GM23338 (cell line): ENCODE measurements at regions not wholly inside any gene's neighbourhood (a gene's known extent, or its start where the extent isn't known, plus 50 kb on each side); places are given as distances from the start of the nearest gene placed in this dataset.

Experiments used
- ATAC-seq: fragments of 200-7000 bp; cut with Tn5 transposase; 3 replicates; pipeline ENCODE4 v1.9.1; 2020
- DNase-seq: peaks from one replicate; pipeline ENCODE4 v3.0.0-alpha.2; 2015; ENCODE audit warnings: low spot score
- H2AFZ ChIP-seq: fragments of 200-600 bp; sonication (generic); 2 replicates; pipeline ENCODE4 v1.8.0; 2016; ENCODE audit warnings: antibody characterized with exemption, mild to moderate bottlenecking, moderate library complexity
- H3F3A ChIP-seq: fragments of 200-600 bp; sonication (generic); replicated peaks from 2 replicates; pipeline ENCODE4 v1.8.0; 2017; ENCODE audit warnings: antibody characterized with exemption, mixed run types, low read depth
- H3K27ac ChIP-seq: fragments of 200-600 bp; sonication (generic); 2 replicates; pipeline ENCODE4 v1.6.1; 2016; ENCODE audit warnings: low read depth
- H3K27me3 ChIP-seq: fragments of 200-600 bp; sonication (generic); 2 replicates; pipeline ENCODE4 v1.8.0; 2016; ENCODE audit warnings: mild to moderate bottlenecking, mixed run types, moderate library complexity; ENCODE audit not compliant: insufficient read depth
- H3K36me3 ChIP-seq: fragments of 200-600 bp; sonication (generic); 2 replicates; pipeline ENCODE4 v1.8.0; 2016; ENCODE audit warnings: mild to moderate bottlenecking; ENCODE audit not compliant: insufficient read depth
- H3K4me1 ChIP-seq: fragments of 200-600 bp; sonication (generic); 2 replicates; pipeline ENCODE4 v1.8.0; 2016; ENCODE audit warnings: mild to moderate bottlenecking, moderate library complexity; ENCODE audit not compliant: insufficient read depth
- H3K4me2 ChIP-seq: fragments of 200-600 bp; sonication (generic); 2 replicates; pipeline ENCODE4 v1.7.1; 2017; ENCODE audit warnings: mixed run types
- H3K4me3 ChIP-seq: fragments of 200-600 bp; sonication (generic); 2 replicates; pipeline ENCODE4 v1.6.1; 2016; ENCODE audit warnings: mixed run types
- H3K79me2 ChIP-seq: fragments of 200-600 bp; sonication (generic); replicated peaks from 2 replicates; pipeline ENCODE4 v1.8.0; 2017; ENCODE audit warnings: mild to moderate bottlenecking; ENCODE audit not compliant: insufficient read depth
- H3K9me2 ChIP-seq: fragments of 200-600 bp; sonication (generic); 2 replicates; pipeline ENCODE4 v1.8.0; 2017; ENCODE audit not compliant: insufficient read depth
- H4K20me1 ChIP-seq: fragments of 200-600 bp; sonication (generic); replicated peaks from 2 replicates; pipeline ENCODE4 v1.8.0; 2017; ENCODE audit warnings: mild to moderate bottlenecking; ENCODE audit not compliant: insufficient read depth
- H3K27ac Mint-ChIP-seq: 2 replicates; pipeline ENCODE4 v1.8.0; 2020; ENCODE audit warnings: inconsistent platforms, mild to moderate bottlenecking, moderate library complexity, mixed read lengths
- H3K27me3 Mint-ChIP-seq: 3 replicates; pipeline ENCODE4 v1.8.0; 2022; ENCODE audit warnings: low read depth, mild to moderate bottlenecking, moderate library complexity, mixed read lengths, inconsistent platforms; ENCODE audit not compliant: insufficient read depth, poor library complexity
- H3K36me3 Mint-ChIP-seq: 3 replicates; pipeline ENCODE4 v1.8.0; 2021; ENCODE audit warnings: low read depth, mild to moderate bottlenecking, inconsistent platforms, moderate library complexity, mixed read lengths
- H3K4me1 Mint-ChIP-seq: 3 replicates; pipeline ENCODE4 v1.8.0; 2020; ENCODE audit warnings: mild to moderate bottlenecking, inconsistent platforms, mixed read lengths
- H3K4me3 Mint-ChIP-seq: 3 replicates; pipeline ENCODE4 v1.8.0; 2021; ENCODE audit warnings: moderate library complexity, mild to moderate bottlenecking, inconsistent platforms, mixed read lengths
- H3K9me3 Mint-ChIP-seq: 3 replicates; pipeline ENCODE4 v1.8.0; 2020; ENCODE audit warnings: moderate library complexity, mild to moderate bottlenecking, inconsistent platforms, mixed read lengths
- EZH2 ChIP-seq: fragments of 200-600 bp; sonication (generic); IDR thresholded peaks from one replicate; pipeline ENCODE4 v1.8.0; 2017; ENCODE audit warnings: antibody characterized with exemption, mild to moderate bottlenecking, low read depth; ENCODE audit not compliant: unreplicated experiment
- EZH2phosphoT487 ChIP-seq: fragments of 200-600 bp; sonication (generic); IDR thresholded peaks from one replicate; pipeline ENCODE4 v1.8.1; 2018; ENCODE audit warnings: antibody characterized with exemption; ENCODE audit not compliant: unreplicated experiment
- NANOG ChIP-seq: IDR thresholded peaks from 2 replicates; pipeline ENCODE4 v1.6.1; 2016; ENCODE audit warnings: antibody characterized with exemption, borderline replicate concordance
- REST ChIP-seq: IDR thresholded peaks from one replicate; pipeline ENCODE4 v1.6.1; 2018; ENCODE audit warnings: antibody characterized with exemption; ENCODE audit not compliant: unreplicated experiment
- ZNF114 ChIP-seq: fragments of 250-450 bp; sonication (Bioruptor Pico); IDR thresholded peaks from 2 replicates; pipeline ENCODE4 v1.5.0; 2020; ENCODE audit warnings: mild to moderate bottlenecking, moderate library complexity
- TF ChIP-seq, protein P1 (sequence below), 2 experiments: fragments of 200-600 bp in 1 of 2; sonication (generic) in 1 of 2; conservative IDR thresholded peaks; 2 replicates each; pipeline versions ENCODE4 v1.5.1 to v1.6.1; 2016 to 2017; ENCODE audit warnings: antibody characterized with exemption in 2 of 2, low read depth in 2 of 2, mild to moderate bottlenecking in 2 of 2, moderate library complexity in 1 of 2
- TF ChIP-seq, protein P2 (sequence below): IDR thresholded peaks from 2 replicates; pipeline ENCODE4 v1.6.1; 2016; ENCODE audit warnings: antibody characterized with exemption

DNA sequence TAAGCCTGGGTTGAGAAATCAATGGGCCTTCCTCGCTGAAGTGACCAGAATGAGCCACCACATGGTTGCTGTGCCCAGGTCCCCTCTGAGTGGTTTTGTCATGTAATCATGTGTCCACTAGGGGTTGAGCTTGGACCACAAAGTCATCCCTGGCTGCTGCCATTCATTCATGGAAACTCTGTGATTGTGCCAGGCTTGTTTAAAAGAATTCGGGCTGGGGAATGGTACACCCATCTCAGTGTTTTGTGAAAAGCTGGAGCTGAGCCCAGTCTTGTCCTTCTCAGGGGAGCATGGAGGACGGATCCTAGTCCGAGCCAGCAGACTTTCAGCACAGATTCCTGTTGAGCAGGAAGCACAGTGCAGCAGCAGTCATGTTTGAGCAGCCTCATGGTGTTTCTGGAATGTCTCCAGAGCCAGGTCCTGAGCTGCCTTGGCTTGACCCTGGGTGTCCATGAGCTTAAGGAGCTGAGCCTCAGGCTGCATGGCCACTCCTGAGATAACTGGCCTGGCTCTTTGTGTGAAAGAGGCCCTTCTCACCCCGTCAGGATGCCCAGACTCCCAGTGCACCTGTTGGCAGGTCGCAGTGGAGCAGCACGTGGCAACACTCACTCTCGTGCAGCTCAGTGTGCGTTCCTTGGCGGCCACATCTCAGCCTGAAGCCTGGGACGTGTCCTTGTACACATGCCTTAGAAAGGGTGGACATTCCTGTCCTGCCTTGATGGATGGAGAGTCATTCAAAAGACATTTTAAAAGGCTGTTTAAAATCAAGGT lies 260.3 kb upstream of the TPM1 start:
- Mint-ChIP-seq H3K27me3 (peaks cover 4% of the 10 kb centered on the region), H3K4me3 (no peak overlapping the region), H3K9me3 (no peaks in the 10 kb centered on the region; the same call in 2 of the 3 replicates), H3K4me1 (peaks cover 16% of the 10 kb centered on the region), H3K36me3 (peaks cover 4% of the 10 kb centered on the region; the same call in 2 of the 3 replicates), H3K27ac (no peak overlapping the region)
- no peaks in the 10 kb centered on the region for H3K79me2 ChIP-seq
- H3K27me3 ChIP-seq, result no peaks in the 10 kb centered on the region
- H3K4me2 ChIP-seq, result no peak overlapping the region
- H3F3A ChIP-seq, result no peaks in the 10 kb centered on the region
- ATAC-seq (peak; percentile 93), DNase-seq (peak; percentile 74)
- no peaks in the 10 kb centered on the region for H4K20me1 ChIP-seq
- no peaks in the 10 kb centered on the region for H3K4me1 ChIP-seq
- no peak overlapping the region for H2AFZ ChIP-seq
- no peak overlapping the region for H3K27ac ChIP-seq
- H3K9me2 ChIP-seq, result no peaks in the 10 kb centered on the region
- no peak overlapping the region for H3K4me3 ChIP-seq
- H3K36me3 ChIP-seq, result no peaks in the 10 kb centered on the region
- TF ChIP-seq, protein P1, sequence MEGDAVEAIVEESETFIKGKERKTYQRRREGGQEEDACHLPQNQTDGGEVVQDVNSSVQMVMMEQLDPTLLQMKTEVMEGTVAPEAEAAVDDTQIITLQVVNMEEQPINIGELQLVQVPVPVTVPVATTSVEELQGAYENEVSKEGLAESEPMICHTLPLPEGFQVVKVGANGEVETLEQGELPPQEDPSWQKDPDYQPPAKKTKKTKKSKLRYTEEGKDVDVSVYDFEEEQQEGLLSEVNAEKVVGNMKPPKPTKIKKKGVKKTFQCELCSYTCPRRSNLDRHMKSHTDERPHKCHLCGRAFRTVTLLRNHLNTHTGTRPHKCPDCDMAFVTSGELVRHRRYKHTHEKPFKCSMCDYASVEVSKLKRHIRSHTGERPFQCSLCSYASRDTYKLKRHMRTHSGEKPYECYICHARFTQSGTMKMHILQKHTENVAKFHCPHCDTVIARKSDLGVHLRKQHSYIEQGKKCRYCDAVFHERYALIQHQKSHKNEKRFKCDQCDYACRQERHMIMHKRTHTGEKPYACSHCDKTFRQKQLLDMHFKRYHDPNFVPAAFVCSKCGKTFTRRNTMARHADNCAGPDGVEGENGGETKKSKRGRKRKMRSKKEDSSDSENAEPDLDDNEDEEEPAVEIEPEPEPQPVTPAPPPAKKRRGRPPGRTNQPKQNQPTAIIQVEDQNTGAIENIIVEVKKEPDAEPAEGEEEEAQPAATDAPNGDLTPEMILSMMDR (conservative IDR thresholded peaks at IDR 0.05; ENCODE audit: low read depth in 2 of 2), result peak; percentile 72 to 90
- TF ChIP-seq, protein P2, sequence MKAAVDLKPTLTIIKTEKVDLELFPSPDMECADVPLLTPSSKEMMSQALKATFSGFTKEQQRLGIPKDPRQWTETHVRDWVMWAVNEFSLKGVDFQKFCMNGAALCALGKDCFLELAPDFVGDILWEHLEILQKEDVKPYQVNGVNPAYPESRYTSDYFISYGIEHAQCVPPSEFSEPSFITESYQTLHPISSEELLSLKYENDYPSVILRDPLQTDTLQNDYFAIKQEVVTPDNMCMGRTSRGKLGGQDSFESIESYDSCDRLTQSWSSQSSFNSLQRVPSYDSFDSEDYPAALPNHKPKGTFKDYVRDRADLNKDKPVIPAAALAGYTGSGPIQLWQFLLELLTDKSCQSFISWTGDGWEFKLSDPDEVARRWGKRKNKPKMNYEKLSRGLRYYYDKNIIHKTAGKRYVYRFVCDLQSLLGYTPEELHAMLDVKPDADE, result no peak

DNA sequence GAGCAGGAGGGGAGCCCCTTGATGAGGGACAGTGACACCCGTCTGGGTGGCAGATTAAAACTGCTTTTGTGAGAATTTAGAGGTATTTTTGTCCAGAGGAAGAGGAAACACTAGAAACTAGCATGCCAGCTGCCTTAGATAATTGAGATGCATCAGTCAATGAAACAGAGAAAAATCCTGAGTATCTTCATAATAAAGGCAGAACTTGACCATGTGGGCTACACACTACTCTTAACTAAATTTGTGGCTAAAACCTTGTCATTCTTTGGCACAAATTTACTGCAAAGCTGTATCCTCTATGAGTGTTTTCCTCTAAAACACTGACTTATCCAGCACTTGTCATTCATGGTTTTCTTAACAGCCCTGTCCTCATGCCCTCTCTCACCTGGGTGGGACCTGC lies 259.7 kb upstream of the TPM1 start:
- Mint-ChIP-seq H3K27ac (no peak overlapping the region), H3K36me3 (no peaks in the 10 kb centered on the region), H3K27me3 (peaks cover 4% of the 10 kb centered on the region), H3K9me3 (no peaks in the 10 kb centered on the region; the same call in 2 of the 3 replicates), H3K4me1 (peaks cover 16% of the 10 kb centered on the region), H3K4me3 (no peak overlapping the region)
- no peaks in the 10 kb centered on the region for H3K36me3 ChIP-seq
- H3K27ac ChIP-seq, result no peak overlapping the region
- H3K9me2 ChIP-seq, result no peaks in the 10 kb centered on the region
- no peaks in the 10 kb centered on the region for H3F3A ChIP-seq
- no peaks in the 10 kb centered on the region for H3K27me3 ChIP-seq
- H4K20me1 ChIP-seq, result no peaks in the 10 kb centered on the region
- no peak overlapping the region for H2AFZ ChIP-seq
- H3K4me3 ChIP-seq, result no peak overlapping the region
- no peak overlapping the region for H3K4me2 ChIP-seq
- ATAC-seq, result no peak
- H3K4me1 ChIP-seq, result no peaks in the 10 kb centered on the region
- H3K79me2 ChIP-seq, result no peaks in the 10 kb centered on the region
- no peak for DNase-seq
- no peak for TF ChIP-seq ZNF114 (CRISPR knock-in tag)
- no peak for TF ChIP-seq EZH2
- TF ChIP-seq NANOG, result no peak
- TF ChIP-seq, protein P2, result no peak
- TF ChIP-seq REST, result no peak
- no peak for TF ChIP-seq EZH2phosphoT487
